OCI-LY1 (cell line): ENCODE measurements at regions not wholly inside any gene's neighbourhood (a gene's known extent, or its start where the extent isn't known, plus 50 kb on each side); places are given as distances from the start of the nearest gene placed in this dataset.

Experiments
- EZH2 ChIP-seq: fragments of 200-600 bp; sonication (generic), shearing (Covaris generic); IDR thresholded peaks from 2 replicates; pipeline ENCODE4 v1.8.0; 2017; ENCODE audit warnings: borderline replicate concordance, mixed run types, mild to moderate bottlenecking, antibody characterized with exemption, low read length, moderate library complexity, mixed read lengths
- TF ChIP-seq, protein P1 (sequence below): fragments of 200-600 bp; sonication (generic), shearing (Covaris generic); IDR thresholded peaks from 2 replicates; pipeline ENCODE4 v1.5.1; 2017; ENCODE audit warnings: mild to moderate bottlenecking, antibody characterized with exemption, low read length, moderate library complexity, mixed read lengths

- TF ChIP-seq, protein P1, sequence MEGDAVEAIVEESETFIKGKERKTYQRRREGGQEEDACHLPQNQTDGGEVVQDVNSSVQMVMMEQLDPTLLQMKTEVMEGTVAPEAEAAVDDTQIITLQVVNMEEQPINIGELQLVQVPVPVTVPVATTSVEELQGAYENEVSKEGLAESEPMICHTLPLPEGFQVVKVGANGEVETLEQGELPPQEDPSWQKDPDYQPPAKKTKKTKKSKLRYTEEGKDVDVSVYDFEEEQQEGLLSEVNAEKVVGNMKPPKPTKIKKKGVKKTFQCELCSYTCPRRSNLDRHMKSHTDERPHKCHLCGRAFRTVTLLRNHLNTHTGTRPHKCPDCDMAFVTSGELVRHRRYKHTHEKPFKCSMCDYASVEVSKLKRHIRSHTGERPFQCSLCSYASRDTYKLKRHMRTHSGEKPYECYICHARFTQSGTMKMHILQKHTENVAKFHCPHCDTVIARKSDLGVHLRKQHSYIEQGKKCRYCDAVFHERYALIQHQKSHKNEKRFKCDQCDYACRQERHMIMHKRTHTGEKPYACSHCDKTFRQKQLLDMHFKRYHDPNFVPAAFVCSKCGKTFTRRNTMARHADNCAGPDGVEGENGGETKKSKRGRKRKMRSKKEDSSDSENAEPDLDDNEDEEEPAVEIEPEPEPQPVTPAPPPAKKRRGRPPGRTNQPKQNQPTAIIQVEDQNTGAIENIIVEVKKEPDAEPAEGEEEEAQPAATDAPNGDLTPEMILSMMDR, result no peak
- no peak for TF ChIP-seq EZH2
Observed at GRCh38 chr14:54291491-54292191, 105.2 kb upstream of the CDKN3 start.
